OCI-LY7 (cell line): ENCODE measurements at regions not wholly inside any gene's neighbourhood (a gene's known extent, or its start where the extent isn't known, plus 50 kb on each side); places are given as distances from the start of the nearest gene placed in this dataset.

Experiments
- EZH2phosphoT487 ChIP-seq: fragments of 200-600 bp; sonication (generic); IDR thresholded peaks from 2 replicates; pipeline ENCODE4 v1.6.1; 2018; ENCODE audit warnings: low read depth, borderline replicate concordance, mild to moderate bottlenecking, mixed run types, antibody characterized with exemption, low read length, moderate library complexity, mixed read lengths
- TF ChIP-seq, protein P1 (sequence below): fragments of 200-600 bp; sonication (generic); conservative IDR thresholded peaks from 2 replicates; pipeline ENCODE4 v1.5.1; 2014; ENCODE audit warnings: mild to moderate bottlenecking, antibody characterized with exemption, low read length, moderate library complexity, mixed read lengths

DNA sequence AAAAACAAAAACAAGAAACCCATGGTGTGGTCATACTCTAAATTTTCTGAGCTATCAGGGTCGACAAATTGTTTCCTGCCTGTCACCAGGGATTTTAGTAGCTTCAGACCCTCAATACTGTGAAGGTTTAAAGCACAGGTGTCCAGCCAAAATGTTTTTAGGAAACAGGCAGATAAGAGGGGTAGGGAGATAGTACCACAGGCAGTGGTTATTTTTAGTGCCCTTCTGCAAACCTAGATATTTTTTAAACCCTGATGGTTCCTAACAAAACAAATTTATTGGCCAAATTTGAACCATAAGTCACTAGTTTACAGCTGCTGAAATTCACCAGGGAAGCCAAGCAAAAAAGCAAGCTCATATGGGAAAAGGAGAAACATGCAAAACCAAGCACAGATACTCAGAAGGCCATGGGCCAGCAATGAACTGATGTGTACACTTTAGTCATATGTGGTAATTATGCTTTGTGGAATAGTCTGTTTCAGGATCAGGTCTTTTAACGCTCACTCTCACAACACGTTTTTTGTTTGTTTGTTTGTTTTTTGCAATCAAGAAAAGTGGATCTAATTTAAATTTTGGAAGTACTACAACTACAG lies 156.8 kb upstream of the STK17B start:
- TF ChIP-seq, protein P1, sequence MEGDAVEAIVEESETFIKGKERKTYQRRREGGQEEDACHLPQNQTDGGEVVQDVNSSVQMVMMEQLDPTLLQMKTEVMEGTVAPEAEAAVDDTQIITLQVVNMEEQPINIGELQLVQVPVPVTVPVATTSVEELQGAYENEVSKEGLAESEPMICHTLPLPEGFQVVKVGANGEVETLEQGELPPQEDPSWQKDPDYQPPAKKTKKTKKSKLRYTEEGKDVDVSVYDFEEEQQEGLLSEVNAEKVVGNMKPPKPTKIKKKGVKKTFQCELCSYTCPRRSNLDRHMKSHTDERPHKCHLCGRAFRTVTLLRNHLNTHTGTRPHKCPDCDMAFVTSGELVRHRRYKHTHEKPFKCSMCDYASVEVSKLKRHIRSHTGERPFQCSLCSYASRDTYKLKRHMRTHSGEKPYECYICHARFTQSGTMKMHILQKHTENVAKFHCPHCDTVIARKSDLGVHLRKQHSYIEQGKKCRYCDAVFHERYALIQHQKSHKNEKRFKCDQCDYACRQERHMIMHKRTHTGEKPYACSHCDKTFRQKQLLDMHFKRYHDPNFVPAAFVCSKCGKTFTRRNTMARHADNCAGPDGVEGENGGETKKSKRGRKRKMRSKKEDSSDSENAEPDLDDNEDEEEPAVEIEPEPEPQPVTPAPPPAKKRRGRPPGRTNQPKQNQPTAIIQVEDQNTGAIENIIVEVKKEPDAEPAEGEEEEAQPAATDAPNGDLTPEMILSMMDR = no peak
- no peak for TF ChIP-seq EZH2phosphoT487
